K562 (cell line): ENCODE measurements at regions not wholly inside any gene's neighbourhood (a gene's known extent, or its start where the extent isn't known, plus 50 kb on each side); places are given as distances from the start of the nearest gene placed in this dataset.

ENCODE experiments used
- ATAC-seq: fragments of 200-7000 bp; cut with Tn5 transposase; 3 replicates; pipeline ENCODE4 v1.9.1; 2020; ENCODE audit warnings: moderate library complexity
- BruUV-seq: library from RNA; stranded (reverse); fragments of 400-500 nt; replicated peaks from 2 replicates; lab custom pipeline; 2021; lab: Mats Ljungman, UMichigan
- CTCF ChIA-PET: fragments of 300-600 bp; formaldehyde crosslinking; extraction: SDS; loops from one replicate; lab custom pipeline; 2021; ENCODE audit warnings: low intra/inter-chr PET ratio; lab: Yijun Ruan, JAX
- POLR2A ChIA-PET: fragments of 300-600, 350-650 bp; sonication (Branson Sonifier 250); formaldehyde crosslinking; extraction: SDS; loops from one replicate; lab custom pipeline; 2021; ENCODE audit warnings: antibody characterized with exemption, inconsistent platforms; lab: Yijun Ruan, JAX
- DNase-seq, 4 experiments: peaks; one replicate each; pipeline versions ENCODE4 v3.0.0 to v3.0.0-alpha.2; 2011 to 2018; ENCODE audit warnings: low spot score in 3 of 4, mixed read lengths in 3 of 4; ENCODE audit errors: extremely low read depth in 1 of 4
- FAIRE-seq: peaks from 2 replicates; lab custom pipeline; 2011; peaks lifted over from hg19 to GRCh38; lab: Jason Lieb, UNC
- H2AFZ ChIP-seq: 2 replicates; pipeline ENCODE4 v1.6.0; 2011; ENCODE audit warnings: low read depth, low read length, control low read depth, inconsistent platforms
- H3K27ac ChIP-seq: fragments of 200-600 bp; 3 replicates; pipeline ENCODE4 v1.8.0; 2011; ENCODE audit warnings: low read depth, mild to moderate bottlenecking, control low read depth, inconsistent platforms, low read length, moderate library complexity, mixed read lengths; ENCODE audit errors: extremely low read depth
- H3K27me3 ChIP-seq, 2 experiments: fragments of 300-600 bp in 1 of 2; 2 replicates in 1 of 2; 3 replicates in 1 of 2; pipeline versions ENCODE4 v1.6.0 to v1.8.0; 2011; ENCODE audit warnings: inconsistent platforms in 2 of 2, low read length in 2 of 2, mild to moderate bottlenecking in 1 of 2, mixed read lengths in 1 of 2, moderate library complexity in 1 of 2; ENCODE audit not compliant: control insufficient read depth in 2 of 2, insufficient read depth in 2 of 2
- H3K36me3 ChIP-seq: fragments of 300-600 bp; 3 replicates; pipeline ENCODE4 v1.8.0; 2011; ENCODE audit warnings: mild to moderate bottlenecking, low read length, inconsistent platforms; ENCODE audit not compliant: control insufficient read depth, insufficient read depth
- H3K4me1 ChIP-seq, 2 experiments: fragments of 200-600 bp in 1 of 2; replicated peaks in 1 of 2; 2 replicates in 1 of 2; 3 replicates in 1 of 2; pipeline versions ENCODE4 v1.5.1 to v1.8.0; 2011; ENCODE audit warnings: inconsistent platforms in 2 of 2, low read length in 2 of 2, mild to moderate bottlenecking in 1 of 2, mixed read lengths in 1 of 2, moderate library complexity in 1 of 2; ENCODE audit not compliant: control insufficient read depth in 2 of 2, insufficient read depth in 2 of 2
- H3K4me2 ChIP-seq: 2 replicates; pipeline ENCODE4 v1.6.1; 2011; ENCODE audit warnings: low read length, control low read depth, inconsistent platforms, mixed read lengths; ENCODE audit not compliant: insufficient read depth
- H3K4me3 ChIP-seq: fragments of 200-600 bp; sonication (generic), shearing (Covaris generic); 2 replicates; pipeline ENCODE4 v1.5.1; 2016; ENCODE audit warnings: control low read depth, inconsistent platforms
- H3K79me2 ChIP-seq: fragments of 200-600 bp; 3 replicates; pipeline ENCODE4 v1.8.0; 2011; ENCODE audit warnings: low read length, inconsistent platforms; ENCODE audit not compliant: control insufficient read depth, insufficient read depth
- H3K9ac ChIP-seq, 2 experiments: 2 replicates each; pipeline versions ENCODE4 v1.6.0 to v1.6.1; 2011; ENCODE audit warnings: low read depth in 2 of 2, low read length in 2 of 2, control low read depth in 1 of 2, inconsistent platforms in 1 of 2, mild to moderate bottlenecking in 1 of 2, mixed read lengths in 1 of 2; ENCODE audit not compliant: insufficient read depth in 1 of 2
- H3K9me1 ChIP-seq: one replicate; pipeline ENCODE4 v1.6.0; 2011; ENCODE audit warnings: inconsistent platforms, mild to moderate bottlenecking, low read length, moderate library complexity; ENCODE audit not compliant: control insufficient read depth, insufficient read depth
- H3K9me3 ChIP-seq: replicated peaks from 2 replicates; pipeline ENCODE4 v1.5.1; 2011; ENCODE audit warnings: low read depth, low read length, inconsistent platforms; ENCODE audit not compliant: control insufficient read depth, insufficient read depth
- H4K20me1 ChIP-seq: replicated peaks from 2 replicates; pipeline ENCODE4 v1.6.1; 2011; ENCODE audit warnings: low read length, inconsistent platforms, mixed read lengths; ENCODE audit not compliant: control insufficient read depth, insufficient read depth
- CXXC5 ChIP-seq: fragments of 250-450 bp; sonication (Bioruptor Pico); IDR thresholded peaks from 2 replicates; pipeline ENCODE4 v1.8.0; 2022; ENCODE audit warnings: inconsistent platforms, mild to moderate bottlenecking, moderate library complexity
- GABPB2 ChIP-seq: fragments of 250-450 bp; sonication (Bioruptor Pico); conservative IDR thresholded peaks from 2 replicates; pipeline ENCODE4 v1.5.1; 2021; ENCODE audit warnings: mild to moderate bottlenecking
- HMGN3 ChIP-seq: IDR thresholded peaks from 2 replicates; pipeline ENCODE4 v1.6.1; 2011; ENCODE audit warnings: borderline replicate concordance, low read depth, mild to moderate bottlenecking, mixed read lengths, low read length; ENCODE audit not compliant: insufficient read length; ENCODE audit errors: extremely low read depth
- IRF1 ChIP-seq: sonication (generic); formaldehyde crosslinking; IDR thresholded peaks from 2 replicates; pipeline ENCODE4 v1.8.0; 2022; ENCODE audit warnings: missing genetic modification reagents, mild to moderate bottlenecking, borderline replicate concordance
- MYNN ChIP-seq, 2 experiments: sonication (generic); formaldehyde crosslinking in 1 of 2; IDR thresholded peaks; 2 replicates each; pipeline versions ENCODE4 v1.5.0 to v1.6.1; 2016 to 2020; ENCODE audit warnings: antibody characterized with exemption in 1 of 2, missing genetic modification reagents in 1 of 2
- NONO ChIP-seq, 2 experiments: fragments of 200-400 bp in 1 of 2; fragments of 450-650 bp in 1 of 2; formaldehyde crosslinking in 1 of 2; IDR thresholded peaks; 2 replicates each; pipeline ENCODE4 v1.6.1; 2017; ENCODE audit warnings: low read depth in 2 of 2, mild to moderate bottlenecking in 2 of 2, moderate library complexity in 2 of 2, low read length in 1 of 2
- NR1H2 ChIP-seq: sonication (generic); formaldehyde crosslinking; IDR thresholded peaks from 2 replicates; pipeline ENCODE4 v1.4.0; 2020; ENCODE audit warnings: mild to moderate bottlenecking, missing genetic modification reagents
- POLR2AphosphoS2 ChIP-seq: IDR thresholded peaks from 2 replicates; pipeline ENCODE4 v1.6.1; 2012; ENCODE audit warnings: low read length, improper control_type of control experiment
- POLR2AphosphoS5 ChIP-seq: IDR thresholded peaks from 2 replicates; pipeline ENCODE4 v1.6.1; 2011; ENCODE audit warnings: mild to moderate bottlenecking, low read depth, low read length, moderate library complexity; ENCODE audit not compliant: control insufficient read depth, insufficient read depth
- POLR2G ChIP-seq: fragments of 200-400 bp; formaldehyde crosslinking; IDR thresholded peaks from 2 replicates; pipeline ENCODE4 v1.6.1; 2017; ENCODE audit warnings: low read depth, mild to moderate bottlenecking, antibody characterized with exemption, low read length, moderate library complexity
- SIRT6 ChIP-seq: IDR thresholded peaks from one replicate; pipeline ENCODE4 v1.6.1; 2012; ENCODE audit warnings: low read depth, mild to moderate bottlenecking, control low read depth, inconsistent platforms, low read length, moderate library complexity
- SNIP1 ChIP-seq: fragments of 450-650 bp; IDR thresholded peaks from 2 replicates; pipeline ENCODE4 v1.7.1; 2017; ENCODE audit warnings: low read depth, mild to moderate bottlenecking
- ZC3H11A ChIP-seq: IDR thresholded peaks from 2 replicates; pipeline ENCODE4 v1.6.1; 2012; ENCODE audit warnings: low read depth, low read length, improper control_type of control experiment
- ZNF77 ChIP-seq: fragments of 250-450 bp; sonication (Bioruptor Pico); IDR thresholded peaks from 2 replicates; pipeline ENCODE4 v1.5.0; 2020
- ZNF79 ChIP-seq: fragments of 250-450 bp; sonication (Bioruptor Pico); IDR thresholded peaks from 2 replicates; pipeline ENCODE4 v1.4.0; 2020; ENCODE audit warnings: low read depth, mild to moderate bottlenecking, moderate library complexity
- WGBS: fragments of 100-300 bp; shearing (Covaris generic); methylation state at CpG from one replicate; pipeline ENCODE4 v1.1.6; 2016; ENCODE audit warnings: low coverage, mixed read lengths; ENCODE audit not compliant: insufficient coverage; ENCODE audit errors: missing lambda C conversion rate; 5-methylcytosine and 5-hydroxymethylcytosine counted together
- in situ Hi-C: fragments of 300-500 bp; cut with MboI; formaldehyde crosslinking; loops from 4 replicates; pipeline ENCODE4 v1.15.0; 2018; ENCODE audit warnings: inconsistent platforms, mixed read lengths
- intact Hi-C: fragments of 100-400 bp; cut with micrococcal nuclease; formaldehyde crosslinking; loops from 2 replicates; pipeline ENCODE4 v1.14.2; 2022

GRCh38 chr4:188680004-188680666, 540.9 kb downstream of the TRIML1 start (continued):
- TF ChIP-seq MYNN (IDR thresholded peaks at IDR 0.05) (no peak), MYNN (CRISPR knock-in tag; IDR thresholded peaks at IDR 0.05) (no peak), GABPB2 (CRISPR knock-in tag) (no peak), ZNF77 (CRISPR knock-in tag) (no peak), POLR2G (no peak)

- no TSS peak for BruUV-seq
- POLR2A ChIA-PET: no interaction called here
Observed at GRCh38 chr4:188680667-188681063, 541.4 kb downstream of the TRIML1 start.

More at GRCh38 chr4:188680667-188681063, 541.4 kb downstream of the TRIML1 start:
- H3K4me1 ChIP-seq: no peaks in the 10 kb centered on the region
- H3K36me3 ChIP-seq: no peaks in the 10 kb centered on the region
- no peaks in the 10 kb centered on the region for H3K79me2 ChIP-seq
- no peaks in the 10 kb centered on the region for H3K27me3 ChIP-seq
- DNase-seq (no peak), FAIRE-seq (no peak), ATAC-seq (no peak)
- H3K27ac ChIP-seq: no peak overlapping the region
- H3K9me1 ChIP-seq: no peaks in the 10 kb centered on the region
- H4K20me1 ChIP-seq: no peaks in the 10 kb centered on the region
- H3K4me2 ChIP-seq: no peak overlapping the region
- H2AFZ ChIP-seq: no peak overlapping the region
- H3K9me3 ChIP-seq: no peaks in the 10 kb centered on the region
- CTCF ChIA-PET: no interaction called here
- H3K4me3 ChIP-seq: no peak overlapping the region
- WGBS: under 1% methylated on average over 13 of the region's 14 CpGs
- in situ Hi-C loops (no loop called here), intact Hi-C loops (no loop called here)
- no peak overlapping the region for H3K9ac ChIP-seq
- no peak for TF ChIP-seq IRF1
- no peak for TF ChIP-seq NR1H2
- no peak for TF ChIP-seq ZC3H11A
- TF ChIP-seq SIRT6: no peak
- no peak for TF ChIP-seq CXXC5
- no peak for TF ChIP-seq SNIP1
- no peak for TF ChIP-seq NONO (IDR thresholded peaks at IDR 0.05; ENCODE audit: low read depth in 2 of 2, low read length in 1 of 2)
- no peak for TF ChIP-seq POLR2AphosphoS2
- TF ChIP-seq HMGN3: no peak
- TF ChIP-seq ZNF79 (CRISPR knock-in tag): no peak
- no peak for TF ChIP-seq POLR2AphosphoS5
